SK-N-SH (cell line): ENCODE measurements at regions not wholly inside any gene's neighbourhood (a gene's known extent, or its start where the extent isn't known, plus 50 kb on each side); places are given as distances from the start of the nearest gene placed in this dataset.

Source experiments
- CTCF ChIA-PET: fragments of 300-600, 350-600 bp; formaldehyde crosslinking; extraction: SDS; loops from one replicate; lab custom pipeline; 2021; lab: Yijun Ruan, JAX
- POLR2A ChIA-PET: fragments of 350-600 bp; sonication (Branson Sonifier 250); formaldehyde crosslinking; extraction: SDS; loops from one replicate; lab custom pipeline; 2020; ENCODE audit warnings: antibody characterized with exemption, inconsistent platforms; lab: Yijun Ruan, JAX
- DNase-seq: peaks from one replicate; pipeline ENCODE4 v3.0.0; 2012
- H2AFZ ChIP-seq: fragments of 200-600 bp; sonication (generic); 2 replicates; pipeline ENCODE4 v1.8.1; 2016; ENCODE audit warnings: antibody characterized with exemption, mild to moderate bottlenecking, low read depth
- H3F3A ChIP-seq: fragments of 200-600 bp; sonication (generic); replicated peaks from 2 replicates; pipeline ENCODE3; 2016; ENCODE audit warnings: antibody characterized with exemption, mild to moderate bottlenecking; ENCODE audit not compliant: insufficient read depth
- H3K27ac ChIP-seq, 2 experiments: fragments of 200-500 bp in 1 of 2; fragments of 200-600 bp in 1 of 2; sonication (Bioruptor generic) in 1 of 2; sonication (generic), shearing (Covaris generic) in 1 of 2; 2 replicates each; pipeline versions ENCODE4 v1.5.1 to v1.6.1; 2014 to 2016; ENCODE audit warnings: low read depth in 2 of 2, inconsistent platforms in 1 of 2, low read length in 1 of 2, mild to moderate bottlenecking in 1 of 2, mixed read lengths in 1 of 2
- H3K27me3 ChIP-seq: fragments of 200-600 bp; sonication (generic), shearing (Covaris generic); 2 replicates; pipeline ENCODE4 v1.6.1; 2016; ENCODE audit warnings: mixed run types; ENCODE audit not compliant: insufficient read depth
- H3K36me3 ChIP-seq, 2 experiments: fragments of 200-500 bp in 1 of 2; fragments of 200-600 bp in 1 of 2; sonication (Bioruptor generic) in 1 of 2; sonication (generic) in 1 of 2; replicated peaks in 1 of 2; 2 replicates each; pipeline versions ENCODE3 to v1.5.1; 2014 to 2016; ENCODE audit warnings: low read length in 1 of 2, mild to moderate bottlenecking in 1 of 2; ENCODE audit not compliant: insufficient read depth in 2 of 2, control insufficient read depth in 1 of 2
- H3K4me1 ChIP-seq, 2 experiments: fragments of 200-500 bp in 1 of 2; fragments of 200-600 bp in 1 of 2; sonication (Bioruptor generic) in 1 of 2; sonication (generic), shearing (Covaris generic) in 1 of 2; 2 replicates each; pipeline versions ENCODE4 v1.5.1 to v1.6.1; 2014 to 2016; ENCODE audit warnings: low read depth in 1 of 2, low read length in 1 of 2, mixed run types in 1 of 2; ENCODE audit not compliant: insufficient read depth in 2 of 2, control insufficient read depth in 1 of 2
- H3K4me2 ChIP-seq: fragments of 200-600 bp; sonication (generic), shearing (Covaris generic); 2 replicates; pipeline ENCODE4 v1.6.1; 2017; ENCODE audit warnings: mixed run types
- H3K4me3 ChIP-seq, 2 experiments: fragments of 200-500 bp in 1 of 2; fragments of 200-600 bp in 1 of 2; sonication (Bioruptor generic) in 1 of 2; sonication (generic), shearing (Covaris generic) in 1 of 2; 2 replicates each; pipeline versions ENCODE4 v1.5.1 to v1.8.1; 2014 to 2016; ENCODE audit warnings: low read depth in 2 of 2, inconsistent platforms in 1 of 2, low read length in 1 of 2, mild to moderate bottlenecking in 1 of 2, mixed read lengths in 1 of 2, moderate library complexity in 1 of 2
- H3K79me2 ChIP-seq: fragments of 200-600 bp; sonication (generic); 2 replicates; pipeline ENCODE4 v1.8.1; 2017; ENCODE audit warnings: mild to moderate bottlenecking; ENCODE audit not compliant: insufficient read depth
- H3K9ac ChIP-seq: fragments of 200-600 bp; sonication (generic); 2 replicates; pipeline ENCODE4 v1.6.1; 2017; ENCODE audit warnings: mixed run types
- H3K9me2 ChIP-seq: fragments of 200-600 bp; sonication (generic); 2 replicates; pipeline ENCODE4 v1.6.1; 2017; ENCODE audit warnings: mixed run types
- H3K9me3 ChIP-seq: fragments of 200-600 bp; sonication (generic); 2 replicates; pipeline ENCODE4 v1.6.1; 2017; ENCODE audit warnings: mixed run types, mild to moderate bottlenecking, moderate library complexity
- H4K20me1 ChIP-seq: fragments of 200-600 bp; sonication (generic); 2 replicates; pipeline ENCODE4 v1.6.1; 2017; ENCODE audit warnings: mild to moderate bottlenecking, mixed run types; ENCODE audit not compliant: insufficient read depth
- CHD2 ChIP-seq: fragments of 150-350 bp; IDR thresholded peaks from 2 replicates; pipeline ENCODE4 v1.6.1; 2018; ENCODE audit warnings: low read length; ENCODE audit not compliant: partially characterized antibody
- CTCF ChIP-seq: fragments of 200-600 bp; sonication (generic); IDR thresholded peaks from 2 replicates; pipeline ENCODE4 v1.6.1; 2017; ENCODE audit warnings: antibody characterized with exemption, mild to moderate bottlenecking, moderate library complexity
- ELF1 ChIP-seq: IDR thresholded peaks from 2 replicates; pipeline ENCODE4 v1.4.0; 2012
- EZH2phosphoT487 ChIP-seq: fragments of 200-600 bp; sonication (generic); IDR thresholded peaks from 2 replicates; pipeline ENCODE4 v1.6.1; 2017; ENCODE audit warnings: low read depth, mixed run types, mild to moderate bottlenecking, antibody characterized with exemption, moderate library complexity, borderline replicate concordance
- FOSL2 ChIP-seq: IDR thresholded peaks from 2 replicates; pipeline ENCODE4 v1.4.0; 2012; ENCODE audit warnings: low read depth, mild to moderate bottlenecking, moderate library complexity, borderline replicate concordance
- FOXJ3 ChIP-seq: sonication (generic); formaldehyde crosslinking; IDR thresholded peaks from 2 replicates; pipeline ENCODE4 v1.5.1; 2020; ENCODE audit warnings: mild to moderate bottlenecking, missing genetic modification reagents
- FOXM1 ChIP-seq: IDR thresholded peaks from 2 replicates; pipeline ENCODE4 v1.4.0; 2012; ENCODE audit warnings: low read depth, mild to moderate bottlenecking
- GABPA ChIP-seq: IDR thresholded peaks from 2 replicates; pipeline ENCODE4 v1.4.0; 2012; ENCODE audit warnings: low read depth, mild to moderate bottlenecking
- JUND ChIP-seq: IDR thresholded peaks from 2 replicates; pipeline ENCODE4 v1.4.0; 2012
- MAX ChIP-seq: IDR thresholded peaks from 2 replicates; pipeline ENCODE4 v1.4.0; 2012; ENCODE audit warnings: low read depth
- PBX3 ChIP-seq: IDR thresholded peaks from 2 replicates; pipeline ENCODE4; 2012
- SIN3A ChIP-seq: IDR thresholded peaks from 2 replicates; pipeline ENCODE4 v1.6.1; 2012; ENCODE audit warnings: low read depth, mild to moderate bottlenecking, low read length, moderate library complexity, borderline replicate concordance
- TAF1 ChIP-seq: IDR thresholded peaks from 2 replicates; pipeline ENCODE4 v1.6.1; 2012; ENCODE audit warnings: low read depth, mild to moderate bottlenecking, low read length, moderate library complexity, borderline replicate concordance
- TCF12 ChIP-seq: IDR thresholded peaks from 2 replicates; pipeline ENCODE4 v1.4.0; 2012
- TEAD4 ChIP-seq: IDR thresholded peaks from 2 replicates; pipeline ENCODE4 v1.4.0; 2012; ENCODE audit warnings: mild to moderate bottlenecking, borderline replicate concordance; ENCODE audit not compliant: insufficient read depth
- USF2 ChIP-seq: fragments of 150-350 bp; IDR thresholded peaks from 2 replicates; pipeline ENCODE4 v1.6.1; 2017; ENCODE audit warnings: antibody characterized with exemption, low read length, low read depth, borderline replicate concordance
- ZBTB33 ChIP-seq: IDR thresholded peaks from 2 replicates; pipeline ENCODE4 v1.4.0; 2012; ENCODE audit warnings: low read depth, borderline replicate concordance
- WGBS: methylation state at CpG from one replicate; pipeline ENCODE4 v1.1.6; 2017; ENCODE audit warnings: low lambda C conversion rate; 5-methylcytosine and 5-hydroxymethylcytosine counted together

GRCh38 chr22:48496987-48497650 is 1330.6 kb downstream of the BRD1 start:
- Histone ChIP-seq H3K4me2 (no peak overlapping the region), H3K27ac (no peak overlapping the region), H3K36me3 (no peaks in the 10 kb centered on the region), H3K9me3 (no peaks in the 10 kb centered on the region), H3K4me3 (no peak overlapping the region), H3K4me1 (no peaks in the 10 kb centered on the region; a peak in 1 of 4 replicates), H4K20me1 (no peaks in the 10 kb centered on the region), H3F3A (peaks cover under 1% of the 10 kb centered on the region), H3K9me2 (no peaks in the 10 kb centered on the region), H3K79me2 (no peaks in the 10 kb centered on the region), H2AFZ (no peak overlapping the region), H3K9ac (no peak overlapping the region), H3K27me3 (peaks cover 13% of the 10 kb centered on the region; the same call in 1 of the 2 replicates)
- TF ChIP-seq FOXM1 (no peak), PBX3 (no peak), USF2 (no peak), TCF12 (no peak), TAF1 (no peak), FOSL2 (no peak), SIN3A (no peak), FOXJ3 (CRISPR knock-in tag) (no peak), TEAD4 (no peak), EZH2phosphoT487 (no peak), ZBTB33 (no peak), ELF1 (no peak)
- ChIA-PET CTCF (no interaction called here), POLR2A (no interaction called here)
- WGBS: 61% methylated on average over 6 of the region's 30 CpGs
- DNase-seq: no peak

- no peaks in the 10 kb centered on the region for H3K79me2 ChIP-seq
- H4K20me1 ChIP-seq: no peaks in the 10 kb centered on the region
- H3K4me1 ChIP-seq: no peaks in the 10 kb centered on the region; a peak in 1 of 4 replicates
- H3K4me3 ChIP-seq: no peak overlapping the region
- H3K36me3 ChIP-seq: no peaks in the 10 kb centered on the region
- H3K4me2 ChIP-seq: no peak overlapping the region
- H3K9me2 ChIP-seq: no peaks in the 10 kb centered on the region
- no peak overlapping the region for H2AFZ ChIP-seq
- H3K9me3 ChIP-seq: no peaks in the 10 kb centered on the region
- no peak overlapping the region for H3K9ac ChIP-seq
- H3K27me3 ChIP-seq: peaks cover 18% of the 10 kb centered on the region; the same call in 1 of the 2 replicates
- H3F3A ChIP-seq: peaks cover 6% of the 10 kb centered on the region
- H3K27ac ChIP-seq: no peak overlapping the region
- WGBS: 49% methylated on average over 11 of the region's 16 CpGs
- CTCF ChIA-PET: no interaction called here
- POLR2A ChIA-PET: no interaction called here
- no peak for DNase-seq
- TF ChIP-seq FOXJ3 (CRISPR knock-in tag) (no peak), MAX (no peak), ELF1 (no peak), TEAD4 (no peak), PBX3 (no peak), EZH2phosphoT487 (no peak), USF2 (no peak), CHD2 (no peak), GABPA (no peak), CTCF (no peak), JUND (no peak)
Measured at GRCh38 chr22:48496226-48496845, 1331.3 kb downstream of the BRD1 start.
